SIG-M5 treated with dmso at 0.1 percent for 504 hours (cell line): ENCODE measurements at regions not wholly inside any gene's neighbourhood (a gene's known extent, or its start where the extent isn't known, plus 50 kb on each side); places are given as distances from the start of the nearest gene placed in this dataset.
"Not testable (repeated sequence)": the region's sequence is repeated elsewhere in the genome, so short reads cannot be mapped to it uniquely, and the experiment has no call there.

Experiments used
- DNase-seq: peaks from one replicate; lab custom pipeline; 2025; ENCODE audit not compliant: unreplicated experiment; lab: John Stamatoyannopoulos, UW

- DNase-seq = no peak
These were observed 201.6 kb upstream of the B3GAT1 start for GRCh38 chr11:134613646-134614045.

DNA sequence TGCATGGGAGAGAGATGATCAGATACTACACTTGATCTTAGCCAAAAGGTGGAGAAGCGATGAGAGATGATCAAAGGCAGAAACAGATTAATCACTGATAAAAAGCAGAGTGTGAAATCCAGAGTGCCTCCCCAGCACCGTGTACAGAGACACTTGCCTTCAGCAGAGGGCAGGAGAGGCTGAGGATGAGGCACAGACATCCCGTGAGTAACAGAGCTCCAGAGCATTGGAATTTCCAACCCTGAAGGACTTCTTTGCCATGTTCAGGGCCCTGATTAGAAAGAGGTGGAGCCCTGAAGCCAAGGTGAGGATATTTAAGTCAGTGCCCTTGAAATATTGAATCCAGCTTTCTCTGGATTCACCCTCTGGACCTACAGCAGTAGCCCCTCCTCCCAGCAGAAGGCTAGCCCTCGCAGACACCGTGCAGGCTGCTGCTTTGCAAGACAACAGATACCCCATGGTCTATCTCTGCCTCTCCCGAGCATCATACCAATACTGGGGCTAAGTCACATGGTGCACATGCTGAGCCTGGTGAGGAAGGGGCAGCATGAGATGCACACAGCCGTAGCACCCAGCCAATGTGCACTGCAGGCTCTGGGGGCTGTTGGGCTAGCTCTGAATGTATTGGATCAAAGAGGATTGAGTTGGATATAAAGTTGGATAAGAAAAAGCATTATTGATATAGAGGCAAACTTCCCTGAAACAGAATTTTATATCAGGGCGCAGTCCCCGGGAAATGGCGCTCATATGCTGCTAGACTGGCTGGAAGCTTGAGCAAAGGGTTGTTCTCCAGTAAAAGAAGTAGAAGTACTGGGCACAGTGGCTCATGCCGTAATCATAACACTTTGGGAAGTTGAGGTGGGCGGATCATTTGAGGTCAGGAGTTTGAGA is 200.3 kb upstream of the B3GAT1 start:
- DNase-seq = no peak

DNA sequence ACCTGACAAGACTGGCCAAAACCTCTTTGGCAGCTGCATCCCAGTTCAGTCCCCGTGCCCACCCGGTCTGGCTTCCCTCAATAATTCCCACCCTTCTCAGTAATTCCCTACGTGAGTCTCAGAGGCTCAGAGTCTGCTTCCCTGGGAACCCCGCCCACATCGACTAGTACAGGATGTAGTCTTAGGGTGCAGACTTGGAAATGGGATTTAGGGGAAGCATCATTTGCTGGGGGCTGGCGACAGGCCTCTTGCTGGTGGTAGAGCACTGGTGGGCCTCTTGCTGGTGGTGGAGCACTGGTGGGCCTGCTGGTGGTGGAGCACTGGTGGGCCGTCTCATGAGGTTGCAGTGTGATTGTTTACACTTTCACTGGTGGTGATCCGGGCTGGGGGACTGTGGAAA is 199.5 kb upstream of the B3GAT1 start:
- no peak for DNase-seq

GRCh38 chr11:134610116-134610910 is 198.3 kb upstream of the B3GAT1 start:
- DNase-seq = no peak

DNA sequence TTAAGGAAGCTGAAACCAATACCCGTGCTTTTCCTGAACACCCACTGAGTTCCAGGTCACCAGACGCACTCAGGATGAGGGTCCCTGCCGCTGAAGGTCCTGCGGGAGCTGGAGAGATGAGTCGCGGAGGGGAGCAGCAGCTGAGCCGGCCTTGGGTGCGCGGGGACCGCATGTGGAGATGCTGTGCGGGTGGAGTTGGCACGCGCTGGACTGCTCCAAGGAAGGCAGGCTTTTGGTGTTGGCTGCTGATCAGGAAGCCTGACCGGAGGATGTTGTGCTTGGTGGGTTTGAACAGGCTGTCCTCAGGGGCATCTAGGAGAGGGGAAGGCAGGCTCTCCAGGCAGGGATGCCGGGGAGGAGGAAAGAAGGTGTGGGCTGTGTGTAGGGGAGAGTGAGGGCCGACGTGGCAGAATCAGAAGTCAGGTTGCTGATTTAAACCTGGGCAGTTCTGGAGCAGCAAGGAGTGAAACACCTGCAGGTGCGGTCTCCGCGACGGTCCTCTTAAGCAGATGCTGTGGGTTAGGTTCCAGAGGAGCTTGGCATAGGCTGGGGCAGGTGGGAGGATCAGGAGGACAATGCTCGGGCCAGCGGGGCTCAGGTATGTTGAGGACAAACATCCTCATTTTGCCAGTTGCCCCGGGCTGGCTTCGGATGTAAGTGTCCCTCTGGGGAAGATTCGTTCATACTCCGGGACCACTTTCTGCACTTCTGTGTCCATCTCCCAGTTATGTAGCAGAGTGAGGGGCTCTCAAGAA is 197.5 kb upstream of the B3GAT1 start:
- DNase-seq = no peak

DNA sequence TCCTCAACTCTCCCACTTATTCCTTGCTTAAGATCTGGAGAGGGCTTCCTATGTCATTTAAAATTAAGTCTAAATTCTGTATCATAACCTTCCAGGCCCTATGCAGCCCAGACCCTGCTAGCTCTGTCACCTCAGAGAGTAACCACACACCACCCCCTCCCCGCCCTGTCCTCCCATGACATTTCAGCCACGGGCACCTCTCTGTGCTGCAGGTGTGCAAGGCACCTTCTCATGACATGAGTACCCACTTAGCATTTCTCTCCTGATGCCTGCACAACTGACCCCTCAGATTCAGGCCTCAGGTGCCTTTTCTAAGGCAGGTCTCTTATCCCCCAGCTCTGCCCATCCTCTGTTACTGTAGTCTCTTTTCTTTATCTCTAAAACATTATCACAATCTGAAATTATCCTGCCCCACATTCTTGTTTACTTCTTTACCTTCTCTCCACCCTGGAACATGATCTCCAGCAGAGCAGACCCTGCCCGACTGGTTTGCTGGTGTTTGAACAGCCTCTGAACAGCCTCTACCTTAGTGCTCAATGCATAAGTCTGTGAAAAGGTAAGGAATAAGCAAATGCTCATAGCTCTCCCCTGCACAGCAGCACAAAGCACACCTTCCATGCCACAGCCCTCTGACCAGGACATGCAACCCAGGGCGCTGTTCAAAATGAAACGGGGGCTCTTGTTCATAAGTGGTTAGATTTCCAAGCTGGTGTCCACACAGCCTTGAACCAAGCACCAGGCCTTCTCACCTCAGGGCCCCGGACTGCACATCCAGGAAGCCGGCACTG is 196.1 kb upstream of the B3GAT1 start:
- no peak for DNase-seq

DNA sequence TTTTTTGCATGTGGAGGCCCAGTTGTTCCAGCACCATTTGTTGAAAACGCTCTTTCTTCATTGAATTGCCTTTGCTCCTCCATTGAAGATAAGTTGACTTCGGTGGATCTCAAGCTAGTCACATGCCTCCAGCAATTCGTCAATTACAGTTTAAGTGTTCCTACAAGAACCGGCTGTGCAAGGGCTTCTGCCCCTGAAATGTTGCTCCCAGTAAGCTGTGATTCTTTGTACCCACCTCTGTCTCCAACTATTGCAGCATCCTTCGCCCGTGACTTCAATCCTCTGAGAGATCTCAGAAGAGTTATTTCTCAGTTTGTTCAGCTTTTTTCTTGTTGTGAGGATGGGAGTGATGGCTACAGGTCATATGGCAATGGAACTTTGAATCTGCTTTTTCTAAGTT is 194.2 kb upstream of the B3GAT1 start:
- no peak for DNase-seq

GRCh38 chr11:134604886-134605285 is 192.8 kb upstream of the B3GAT1 start:
- DNase-seq = no peak

GRCh38 chr11:134599299-134599771 is 187.3 kb upstream of the B3GAT1 start:
- no peak for DNase-seq

GRCh38 chr11:134598368-134598767 is 186.3 kb upstream of the B3GAT1 start:
- no peak for DNase-seq

GRCh38 chr11:134597452-134597851 is 185.4 kb upstream of the B3GAT1 start:
- no peak for DNase-seq

GRCh38 chr11:134596404-134596803 is 184.4 kb upstream of the B3GAT1 start:
- no peak for DNase-seq

- DNase-seq = peak; percentile 33
These were observed 180.4 kb upstream of the B3GAT1 start for GRCh38 chr11:134592391-134592990.

GRCh38 chr11:134591338-134591737 is 179.3 kb upstream of the B3GAT1 start:
- no peak for DNase-seq

DNA sequence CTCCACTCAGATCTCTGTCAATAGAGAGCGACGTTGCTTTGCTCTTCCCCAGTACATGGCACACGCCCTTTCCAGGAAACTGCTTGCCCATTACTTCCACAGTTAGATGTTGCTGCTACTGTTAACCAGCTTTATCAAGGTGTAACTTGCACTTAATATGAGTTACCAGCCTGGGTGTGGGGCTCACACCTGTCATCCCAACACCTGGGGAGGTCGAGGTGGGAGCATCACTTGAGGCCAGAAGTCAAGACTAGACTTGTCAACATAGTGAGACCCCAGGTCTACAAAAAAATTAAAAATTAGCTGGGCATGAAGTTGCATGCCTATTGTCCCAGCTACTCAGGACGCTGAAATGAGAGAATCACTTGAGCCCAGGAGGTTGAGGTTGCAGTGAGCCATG is 177.1 kb upstream of the B3GAT1 start:
- DNase-seq = no peak

DNA sequence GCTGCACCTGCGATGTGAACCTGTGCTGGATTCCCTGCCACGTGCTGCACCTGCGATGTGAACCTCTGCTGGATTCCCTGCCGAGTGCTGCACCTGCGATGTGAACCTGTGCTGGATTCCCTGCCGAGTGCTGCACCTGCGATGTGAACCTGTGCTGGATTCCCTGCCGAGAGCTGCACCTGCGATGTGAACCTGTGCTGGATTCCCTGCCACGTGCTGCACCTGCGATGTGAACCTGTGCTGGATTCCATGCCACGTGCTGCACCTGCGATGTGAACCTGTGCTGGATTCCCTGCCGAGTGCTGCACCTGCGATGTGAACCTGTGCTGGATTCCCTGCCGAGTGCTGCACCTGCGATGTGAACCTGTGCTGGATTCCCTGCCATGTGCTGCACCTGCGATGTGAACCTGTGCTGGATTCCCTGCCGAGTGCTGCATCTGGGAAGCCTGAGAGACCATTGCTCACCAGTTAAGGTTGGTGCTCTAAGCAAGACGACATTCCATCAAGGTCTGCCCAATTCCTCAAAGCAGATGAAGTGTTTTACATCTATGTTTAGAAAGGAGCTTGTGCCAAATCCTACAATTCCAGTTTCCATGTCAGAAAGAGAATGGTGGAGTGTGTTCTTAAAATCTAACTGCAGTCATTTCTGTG is 176.5 kb upstream of the B3GAT1 start:
- DNase-seq = not testable (repeated sequence)

DNA sequence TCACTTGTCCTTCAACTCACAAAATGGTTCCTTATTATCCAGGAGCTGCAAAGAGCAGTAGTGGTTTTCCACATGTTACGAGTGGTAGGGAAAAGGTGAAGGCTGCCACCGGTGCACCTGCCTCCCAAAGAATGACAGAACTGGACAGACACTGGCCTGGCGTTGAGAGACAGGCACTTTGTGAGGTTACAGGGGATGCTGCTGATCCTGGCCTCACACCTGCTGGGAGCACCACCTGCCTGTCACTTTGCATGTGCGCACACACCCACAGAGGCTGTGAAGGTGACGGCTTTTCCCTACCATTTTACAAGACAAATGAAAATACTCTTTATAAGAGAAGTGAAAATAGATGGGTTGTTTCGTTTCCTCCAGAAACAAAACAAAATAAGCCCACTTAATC is 175.3 kb upstream of the B3GAT1 start:
- no peak for DNase-seq

GRCh38 chr11:134586726-134587125 is 174.7 kb upstream of the B3GAT1 start:
- no peak for DNase-seq
